GM12878 (cell line): ENCODE measurements at regions not wholly inside any gene's neighbourhood (a gene's known extent, or its start where the extent isn't known, plus 50 kb on each side); places are given as distances from the start of the nearest gene placed in this dataset.

Experiments used
- ATAC-seq: fragments of 200-7000 bp; cut with Tn5 transposase; 3 replicates; pipeline ENCODE4 v1.9.1; 2020; ENCODE audit warnings: mild to moderate bottlenecking, moderate library complexity
- BruUV-seq: library from RNA; stranded (reverse); fragments of 400-500 nt; replicated peaks from 2 replicates; lab custom pipeline; 2021; lab: Mats Ljungman, UMichigan
- CTCF ChIA-PET: fragments of 300-600 bp; sonication (Branson Sonifier 250); formaldehyde crosslinking; extraction: SDS; loops from one replicate; lab custom pipeline; 2021; ENCODE audit warnings: inconsistent platforms; lab: Yijun Ruan, JAX
- POLR2A ChIA-PET: fragments of 350-600 bp; formaldehyde crosslinking; extraction: SDS; loops from one replicate; lab custom pipeline; 2021; ENCODE audit warnings: inconsistent platforms; lab: Charles Lee
- RAD21 ChIA-PET: fragments of 300-600 bp; sonication (Branson Sonifier 250); formaldehyde crosslinking; loops from one replicate; lab custom pipeline; 2023; ENCODE audit warnings: antibody characterized with exemption; ENCODE audit not compliant: unreplicated experiment; lab: Charles Lee
- SMC1A ChIA-PET: fragments of 300-600 bp; sonication (Branson Sonifier 250); formaldehyde crosslinking; loops from one replicate; lab custom pipeline; 2023; ENCODE audit not compliant: unreplicated experiment, uncharacterized antibody; lab: Charles Lee
- DNase-seq: peaks from one replicate; pipeline ENCODE4 v3.0.0-alpha.2; 2011; ENCODE audit warnings: low read depth, low spot score
- FAIRE-seq: peaks from 3 replicates; lab custom pipeline; 2011; peaks lifted over from hg19 to GRCh38; lab: Jason Lieb, UNC
- H2AFZ ChIP-seq: 2 replicates; pipeline ENCODE4 v1.6.0; 2011; ENCODE audit warnings: low read depth, low read length, control low read depth; ENCODE audit not compliant: control insufficient read depth
- H3K27ac ChIP-seq: 2 replicates; pipeline ENCODE4 v1.5.1; 2011; ENCODE audit warnings: control low read depth; ENCODE audit not compliant: control insufficient read depth, insufficient read depth
- H3K27me3 ChIP-seq, 2 experiments: replicated peaks in 1 of 2; 2 replicates each; pipeline versions ENCODE4 v1.6.0 to v1.6.1; 2011; ENCODE audit warnings: low read length in 1 of 2; ENCODE audit not compliant: control insufficient read depth in 2 of 2, insufficient read depth in 2 of 2
- H3K36me3 ChIP-seq, 2 experiments: 2 replicates each; pipeline ENCODE4 v1.5.1; 2011; ENCODE audit warnings: low read length in 1 of 2; ENCODE audit not compliant: control insufficient read depth in 2 of 2, insufficient read depth in 2 of 2
- H3K4me1 ChIP-seq: 2 replicates; pipeline ENCODE4 v1.6.1; 2011; ENCODE audit warnings: mild to moderate bottlenecking, low read length, moderate library complexity, mixed read lengths; ENCODE audit not compliant: control insufficient read depth, insufficient read depth
- H3K4me2 ChIP-seq: 2 replicates; pipeline ENCODE4 v1.6.0; 2011; ENCODE audit warnings: control low read depth; ENCODE audit not compliant: control insufficient read depth, insufficient read depth
- H3K4me3 ChIP-seq: fragments of 200-600 bp; sonication (generic); 2 replicates; pipeline ENCODE4 v1.5.1; 2016
- H3K79me2 ChIP-seq: 2 replicates; pipeline ENCODE4 v1.6.0; 2011; ENCODE audit warnings: low read length; ENCODE audit not compliant: control insufficient read depth, insufficient read depth
- H3K9ac ChIP-seq: 2 replicates; pipeline ENCODE4 v1.8.0; 2011; ENCODE audit warnings: low read length, control low read depth, mixed read lengths; ENCODE audit not compliant: control insufficient read depth, insufficient read depth
- H3K9me3 ChIP-seq: replicated peaks from 3 replicates; pipeline ENCODE4 v1.5.1; 2011; ENCODE audit warnings: mild to moderate bottlenecking, low read length; ENCODE audit not compliant: control insufficient read depth, insufficient read depth
- H4K20me1 ChIP-seq: 2 replicates; pipeline ENCODE4 v1.6.0; 2011; ENCODE audit not compliant: control insufficient read depth, insufficient read depth
- CBX5 ChIP-seq: sonication (generic); IDR thresholded peaks from 2 replicates; pipeline ENCODE4 v1.6.1; 2016; ENCODE audit warnings: low read depth, moderate library complexity, mild to moderate bottlenecking, inconsistent platforms
- CHD2 ChIP-seq: IDR thresholded peaks from 2 replicates; pipeline ENCODE4 v1.6.1; 2011; ENCODE audit warnings: low read depth, low read length, improper control_type of control experiment, borderline replicate concordance
- CHD4 ChIP-seq: fragments of 200-600 bp; sonication (generic); IDR thresholded peaks from 2 replicates; pipeline ENCODE4 v1.6.1; 2016; ENCODE audit warnings: mild to moderate bottlenecking
- CTCF ChIP-seq, 3 experiments: IDR thresholded peaks in 2 of 3; conservative IDR thresholded peaks in 1 of 3; 2 replicates each; pipeline ENCODE4 v1.5.1; 2011; ENCODE audit warnings: low read depth in 3 of 3, low read length in 3 of 3, mild to moderate bottlenecking in 3 of 3, control low read depth in 2 of 3, moderate library complexity in 2 of 3, inconsistent platforms in 1 of 3, mixed read lengths in 1 of 3; ENCODE audit not compliant: control insufficient read depth in 2 of 3, insufficient read depth in 1 of 3; ENCODE audit errors: extremely low read depth in 1 of 3
- DPF2 ChIP-seq: fragments of 450-650 bp; IDR thresholded peaks from 2 replicates; pipeline ENCODE4 v1.6.1; 2017; ENCODE audit warnings: mild to moderate bottlenecking
- FOXM1 ChIP-seq: IDR thresholded peaks from 2 replicates; pipeline ENCODE4 v1.6.1; 2012; ENCODE audit warnings: low read depth, mild to moderate bottlenecking, inconsistent platforms, low read length, moderate library complexity
- HSF1 ChIP-seq: fragments of 150-350 bp; IDR thresholded peaks from 2 replicates; pipeline ENCODE4 v1.6.1; 2014; ENCODE audit warnings: mild to moderate bottlenecking, low read depth, low read length
- NFXL1 ChIP-seq: fragments of 450-650 bp; IDR thresholded peaks from 2 replicates; pipeline ENCODE4 v1.6.1; 2017; ENCODE audit warnings: antibody characterized with exemption, mild to moderate bottlenecking, borderline replicate concordance
- NRF1 ChIP-seq: conservative IDR thresholded peaks from 2 replicates; pipeline ENCODE4 v1.6.1; 2011; ENCODE audit warnings: mild to moderate bottlenecking, low read depth, low read length, improper control_type of control experiment
- POLR2AphosphoS5 ChIP-seq: IDR thresholded peaks from 2 replicates; pipeline ENCODE4 v1.6.1; 2011; ENCODE audit warnings: mild to moderate bottlenecking, low read length, inconsistent platforms
- PRDM15 ChIP-seq: fragments of 450-650 bp; formaldehyde crosslinking; IDR thresholded peaks from 2 replicates; pipeline ENCODE4 v1.4.0; 2020; ENCODE audit warnings: mild to moderate bottlenecking, moderate library complexity
- TCF7 ChIP-seq: IDR thresholded peaks from 2 replicates; pipeline ENCODE4 v1.6.1; 2014; ENCODE audit warnings: antibody characterized with exemption, borderline replicate concordance
- WGBS: methylation state at CpG from one replicate; pipeline ENCODE4 v1.1.6; 2016; ENCODE audit warnings: low lambda C conversion rate; ENCODE audit not compliant: insufficient replicate concordance, insufficient coverage; ENCODE audit errors: missing lambda C conversion rate; 5-methylcytosine and 5-hydroxymethylcytosine counted together
- in situ Hi-C: fragments of 300-500 bp; cut with MboI; formaldehyde crosslinking; loops from 9 replicates; pipeline ENCODE4 v1.14.3; 2018; ENCODE audit warnings: mixed read lengths
- intact Hi-C: fragments of 100-400 bp; cut with micrococcal nuclease; formaldehyde crosslinking; loops from one replicate; pipeline ENCODE4 v1.14.2; 2022; ENCODE audit not compliant: unreplicated experiment

GRCh38 chr4:104411502-104411901 is 83.2 kb downstream of the CXXC4 start:
- H3K4me1 ChIP-seq = no peaks in the 10 kb centered on the region
- ChIA-PET CTCF (no interaction called here), RAD21 (no interaction called here), SMC1A (no interaction called here), POLR2A (no interaction called here)
- H3K36me3 ChIP-seq = no peaks in the 10 kb centered on the region
- ATAC-seq = no peak
- FAIRE-seq = no peak
- intact Hi-C loops (no loop called here), in situ Hi-C loops (no loop called here)
- TF ChIP-seq NRF1 (no peak), CHD4 (no peak), POLR2AphosphoS5 (no peak), PRDM15 (CRISPR knock-in tag) (no peak), FOXM1 (no peak), CTCF (IDR thresholded peaks at IDR 0.05 in 2 of 3, conservative IDR thresholded peaks at IDR 0.05 in 1 of 3; ENCODE audit: control insufficient read depth in 2 of 3, extremely low read depth in 1 of 3, insufficient read depth in 1 of 3, low read depth in 3 of 3, low read length in 3 of 3) (no peak), HSF1 (no peak), TCF7 (no peak), DPF2 (no peak), NFXL1 (no peak), CHD2 (no peak), CBX5 (no peak)
- no peak overlapping the region for H3K4me3 ChIP-seq
- no peak overlapping the region for H3K27ac ChIP-seq
- H3K9me3 ChIP-seq = no peaks in the 10 kb centered on the region
- H4K20me1 ChIP-seq = no peaks in the 10 kb centered on the region
- no peak for DNase-seq
- H3K4me2 ChIP-seq = no peak overlapping the region
- H3K27me3 ChIP-seq = no peaks in the 10 kb centered on the region
- BruUV-seq = no TSS peak
- H3K9ac ChIP-seq = no peak overlapping the region
- WGBS = 74% methylated on average over 2 of the region's 2 CpGs
- H2AFZ ChIP-seq = no peak overlapping the region
- no peaks in the 10 kb centered on the region for H3K79me2 ChIP-seq
